CD14-positive monocyte (primary cell): ENCODE measurements at regions not wholly inside any gene's neighbourhood (a gene's known extent, or its start where the extent isn't known, plus 50 kb on each side); places are given as distances from the start of the nearest gene placed in this dataset.

Experiments used
- DNase-seq, 3 donors: peaks; one replicate each; pipeline ENCODE4 v3.0.0-alpha.2; 2011 to 2022
- H2AFZ ChIP-seq: 2 replicates; pipeline ENCODE4 v1.6.0; 2012; ENCODE audit warnings: mild to moderate bottlenecking, low read depth, low read length, inconsistent platforms; ENCODE audit not compliant: insufficient read depth, poor library complexity, severe bottlenecking
- H3K27ac ChIP-seq, 2 donors: 1 replicate in 1 of 2; 2 replicates in 1 of 2; pipeline ENCODE4 v1.5.1; 2012 to 2013; ENCODE audit warnings: low read length in 2 of 2, control low read depth in 1 of 2, inconsistent platforms in 1 of 2, low read depth in 1 of 2, mild to moderate bottlenecking in 1 of 2
- H3K27me3 ChIP-seq, 2 donors: one replicate each; pipeline versions ENCODE4 v1.6.0 to v1.6.1; 2011 to 2013; ENCODE audit warnings: low read length in 2 of 2; ENCODE audit not compliant: control insufficient read depth in 2 of 2, insufficient read depth in 2 of 2
- H3K36me3 ChIP-seq, 2 donors: replicated peaks in 1 of 2; 1 replicate in 1 of 2; 2 replicates in 1 of 2; pipeline versions ENCODE4 v1.5.1 to v1.6.1; 2012 to 2013; ENCODE audit warnings: low read length in 2 of 2, control low read depth in 1 of 2, inconsistent platforms in 1 of 2, mild to moderate bottlenecking in 1 of 2; ENCODE audit not compliant: insufficient read depth in 2 of 2, control insufficient read depth in 1 of 2
- H3K4me1 ChIP-seq, 2 donors: 1 replicate in 1 of 2; 2 replicates in 1 of 2; pipeline versions ENCODE4 v1.5.1 to v1.6.1; 2012 to 2013; ENCODE audit warnings: low read length in 2 of 2, control low read depth in 1 of 2, inconsistent platforms in 1 of 2, mild to moderate bottlenecking in 1 of 2, moderate library complexity in 1 of 2; ENCODE audit not compliant: insufficient read depth in 2 of 2, control insufficient read depth in 1 of 2
- H3K4me2 ChIP-seq: replicated peaks from 2 replicates; pipeline ENCODE3; 2012; ENCODE audit warnings: low read length, moderate library complexity, mild to moderate bottlenecking; ENCODE audit not compliant: poor library complexity, severe bottlenecking; ENCODE audit errors: extremely low read depth
- H3K4me3 ChIP-seq, 3 experiments: fragments of 200-600 bp in 1 of 3; sonication (generic) in 1 of 3; replicated peaks in 1 of 3; 1 replicate in 2 of 3; 2 replicates in 1 of 3; pipeline ENCODE4 v1.5.1; 2011 to 2013; ENCODE audit warnings: low read length in 3 of 3, mild to moderate bottlenecking in 3 of 3, control low read depth in 2 of 3, low read depth in 2 of 3, inconsistent platforms in 1 of 3, moderate library complexity in 1 of 3
- H3K79me2 ChIP-seq: 2 replicates; pipeline ENCODE4 v1.6.0; 2012; ENCODE audit warnings: mild to moderate bottlenecking, control low read depth, inconsistent platforms, low read length, moderate library complexity; ENCODE audit not compliant: insufficient read depth
- H3K9ac ChIP-seq: 2 replicates; pipeline ENCODE4 v1.6.0; 2017; ENCODE audit warnings: low read length, mild to moderate bottlenecking; ENCODE audit not compliant: insufficient read depth, poor library complexity, severe bottlenecking
- H3K9me3 ChIP-seq, 2 donors: replicated peaks in 1 of 2; 1 replicate in 1 of 2; 2 replicates in 1 of 2; pipeline versions ENCODE4 v1.5.1 to v1.6.1; 2012 to 2013; ENCODE audit warnings: low read length in 2 of 2, control low read depth in 1 of 2; ENCODE audit not compliant: control insufficient read depth in 1 of 2, insufficient read depth in 1 of 2
- H4K20me1 ChIP-seq: 2 replicates; pipeline ENCODE4 v1.6.0; 2012; ENCODE audit warnings: mild to moderate bottlenecking, low read length, control low read depth, moderate library complexity; ENCODE audit not compliant: insufficient read depth
- H3K27ac Mint-ChIP-seq, 7 donors: one replicate each; pipeline ENCODE4 v1.8.0; 2020; ENCODE audit warnings: mild to moderate bottlenecking in 7 of 7, mixed read lengths in 7 of 7, moderate library complexity in 6 of 7, inconsistent platforms in 2 of 7
- H3K27me3 Mint-ChIP-seq, 3 donors: one replicate each; pipeline ENCODE4 v1.8.0; 2021 to 2022; ENCODE audit warnings: low read depth in 3 of 3, mild to moderate bottlenecking in 3 of 3, mixed read lengths in 3 of 3, moderate library complexity in 3 of 3, inconsistent platforms in 1 of 3
- H3K36me3 Mint-ChIP-seq, 2 donors: one replicate each; pipeline ENCODE4 v1.8.0; 2020; ENCODE audit warnings: mixed read lengths in 2 of 2, inconsistent platforms in 1 of 2, mild to moderate bottlenecking in 1 of 2
- H3K4me1 Mint-ChIP-seq: one replicate; pipeline ENCODE4 v1.8.0; 2020; ENCODE audit warnings: mild to moderate bottlenecking, mixed read lengths
- H3K4me3 Mint-ChIP-seq, 2 donors: one replicate each; pipeline ENCODE4 v1.8.0; 2020; ENCODE audit warnings: mild to moderate bottlenecking in 2 of 2, mixed read lengths in 2 of 2, moderate library complexity in 1 of 2
- H3K9me3 Mint-ChIP-seq, 7 donors: one replicate each; pipeline ENCODE4 v1.8.0; 2020 to 2022; ENCODE audit warnings: mixed read lengths in 7 of 7, mild to moderate bottlenecking in 6 of 7, moderate library complexity in 6 of 7, inconsistent platforms in 2 of 7
- CTCF ChIP-seq: fragments of 200-600 bp; IDR thresholded peaks from one replicate; pipeline ENCODE4 v1.8.0; 2022; ENCODE audit warnings: antibody characterized with exemption, mild to moderate bottlenecking
- WGBS: methylation state at CpG from one replicate; pipeline ENCODE4 v1.1.5; 2013; ENCODE audit warnings: missing lambda C conversion rate; ENCODE audit not compliant: insufficient coverage; 5-methylcytosine and 5-hydroxymethylcytosine counted together
- intact Hi-C, 2 donors: fragments of 100-400 bp; cut with micrococcal nuclease; formaldehyde crosslinking; loops; one replicate each; pipeline versions ENCODE4 v1.15.0 to v1.15.1; 2023

GRCh38 chr14:100442036-100442435 lies 118.9 kb downstream of the SLC25A47 start:
- Mint-ChIP-seq H3K4me3 (no peak overlapping the region), H3K9me3 (no peaks in the 10 kb centered on the region), H3K27me3 (no peaks in the 10 kb centered on the region), H3K36me3 (peaks cover 3 to 6% of the 10 kb centered on the region in 2 donors), H3K27ac (peak overlapping the region in 1 of 7 donors; percentile 10), H3K4me1 (peaks cover 22% of the 10 kb centered on the region)
- no peaks in the 10 kb centered on the region for H4K20me1 ChIP-seq
- intact Hi-C loops: no loop called here
- H2AFZ ChIP-seq: no peak overlapping the region
- H3K4me3 ChIP-seq: no peak overlapping the region
- no peak overlapping the region for H3K9ac ChIP-seq
- peaks cover 6 to 7% of the 10 kb centered on the region in 2 donors for H3K4me1 ChIP-seq
- no peak for DNase-seq
- H3K79me2 ChIP-seq: no peaks in the 10 kb centered on the region
- H3K4me2 ChIP-seq: no peak overlapping the region
- TF ChIP-seq CTCF: no peak
- H3K27me3 ChIP-seq: no peaks in the 10 kb centered on the region
- no peaks in the 10 kb centered on the region for H3K36me3 ChIP-seq
- H3K27ac ChIP-seq: no peak overlapping the region
- no peaks in the 10 kb centered on the region for H3K9me3 ChIP-seq

GRCh38 chr14:100442498-100443490 lies 119.7 kb downstream of the SLC25A47 start:
- H3K4me1 Mint-ChIP-seq: peaks cover 24% of the 10 kb centered on the region
- H3K4me2 ChIP-seq: no peak overlapping the region
- no peak overlapping the region for H3K9ac ChIP-seq
- no peak overlapping the region for H3K4me3 Mint-ChIP-seq
- no peak for TF ChIP-seq CTCF
- no peaks in the 10 kb centered on the region for H4K20me1 ChIP-seq
- H3K27me3 ChIP-seq: no peaks in the 10 kb centered on the region
- no peaks in the 10 kb centered on the region for H3K27me3 Mint-ChIP-seq
- H3K27ac Mint-ChIP-seq: peak overlapping the region in 2 of 7 donors; percentile 3 to 55
- no peaks in the 10 kb centered on the region for H3K36me3 ChIP-seq
- no peak overlapping the region for H3K27ac ChIP-seq
- H3K9me3 Mint-ChIP-seq: no peaks in the 10 kb centered on the region
- DNase-seq: no peak
- peaks cover 3 to 6% of the 10 kb centered on the region in 2 donors for H3K36me3 Mint-ChIP-seq
- no peaks in the 10 kb centered on the region for H3K9me3 ChIP-seq
- 96% methylated on average over 7 of the region's 13 CpGs for WGBS
- no peaks in the 10 kb centered on the region for H3K79me2 ChIP-seq
- H3K4me3 ChIP-seq: no peak overlapping the region
- peaks cover 7 to 12% of the 10 kb centered on the region in 2 donors for H3K4me1 ChIP-seq
- intact Hi-C loops: no loop called here
- H2AFZ ChIP-seq: no peak overlapping the region
